Uterus (tissue), 2 donors: ENCODE measurements at regions not wholly inside any gene's neighbourhood (a gene's known extent, or its start where the extent isn't known, plus 50 kb on each side); places are given as distances from the start of the nearest gene placed in this dataset.

Experiments
- POLR2A ChIP-seq, 2 donors: fragments of 450-650 bp; IDR thresholded peaks; one replicate each; pipeline ENCODE4 v1.6.1; 2016; ENCODE audit warnings: antibody characterized with exemption in 2 of 2, mild to moderate bottlenecking in 1 of 2, moderate library complexity in 1 of 2
- TF ChIP-seq, protein P1 (sequence below), 4 experiments: fragments of 200-600 bp in 2 of 4; fragments of 450-650 bp in 2 of 4; sonication (generic) in 2 of 4; IDR thresholded peaks; one replicate each; pipeline ENCODE4 v1.5.1; 2016 to 2019; ENCODE audit warnings: antibody characterized with exemption in 4 of 4, mild to moderate bottlenecking in 2 of 4, moderate library complexity in 1 of 4

DNA sequence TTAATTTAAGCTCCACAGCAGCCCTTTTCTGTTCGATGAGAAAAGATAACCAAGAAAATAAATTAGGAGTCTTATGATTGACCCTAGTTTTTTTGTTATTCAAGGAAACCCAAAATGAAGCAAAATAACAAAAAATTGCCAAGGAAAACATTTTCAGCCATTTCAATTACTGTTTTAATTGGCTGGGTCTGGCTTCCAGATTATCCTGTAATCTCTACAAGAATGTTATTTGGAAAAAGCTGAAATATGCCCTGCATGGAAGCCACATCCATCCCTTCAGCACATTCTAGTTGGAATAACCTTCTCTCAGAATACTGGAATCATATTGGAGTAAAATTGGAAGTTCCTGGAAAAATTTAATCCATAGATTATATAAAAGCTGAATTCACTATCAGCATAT is 191.1 kb upstream of the CCN2 start:
- TF ChIP-seq POLR2A (IDR thresholded peaks at IDR 0.05) = no peak
- TF ChIP-seq, protein P1, sequence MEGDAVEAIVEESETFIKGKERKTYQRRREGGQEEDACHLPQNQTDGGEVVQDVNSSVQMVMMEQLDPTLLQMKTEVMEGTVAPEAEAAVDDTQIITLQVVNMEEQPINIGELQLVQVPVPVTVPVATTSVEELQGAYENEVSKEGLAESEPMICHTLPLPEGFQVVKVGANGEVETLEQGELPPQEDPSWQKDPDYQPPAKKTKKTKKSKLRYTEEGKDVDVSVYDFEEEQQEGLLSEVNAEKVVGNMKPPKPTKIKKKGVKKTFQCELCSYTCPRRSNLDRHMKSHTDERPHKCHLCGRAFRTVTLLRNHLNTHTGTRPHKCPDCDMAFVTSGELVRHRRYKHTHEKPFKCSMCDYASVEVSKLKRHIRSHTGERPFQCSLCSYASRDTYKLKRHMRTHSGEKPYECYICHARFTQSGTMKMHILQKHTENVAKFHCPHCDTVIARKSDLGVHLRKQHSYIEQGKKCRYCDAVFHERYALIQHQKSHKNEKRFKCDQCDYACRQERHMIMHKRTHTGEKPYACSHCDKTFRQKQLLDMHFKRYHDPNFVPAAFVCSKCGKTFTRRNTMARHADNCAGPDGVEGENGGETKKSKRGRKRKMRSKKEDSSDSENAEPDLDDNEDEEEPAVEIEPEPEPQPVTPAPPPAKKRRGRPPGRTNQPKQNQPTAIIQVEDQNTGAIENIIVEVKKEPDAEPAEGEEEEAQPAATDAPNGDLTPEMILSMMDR (IDR thresholded peaks at IDR 0.05) = no peak
